ENCODE measurements at regions not wholly inside any gene's neighbourhood (a gene's known extent, or its start where the extent isn't known, plus 50 kb on each side); places are given as distances from the start of the nearest gene placed in this dataset.
"Not testable (repeated sequence)": the region's sequence is repeated elsewhere in the genome, so short reads cannot be mapped to it uniquely, and the experiment has no call there.

GRCh38 chr4:128688846-128689437, 120.6 kb upstream of the JADE1 start:
- DNase-seq, result no peak

DNA sequence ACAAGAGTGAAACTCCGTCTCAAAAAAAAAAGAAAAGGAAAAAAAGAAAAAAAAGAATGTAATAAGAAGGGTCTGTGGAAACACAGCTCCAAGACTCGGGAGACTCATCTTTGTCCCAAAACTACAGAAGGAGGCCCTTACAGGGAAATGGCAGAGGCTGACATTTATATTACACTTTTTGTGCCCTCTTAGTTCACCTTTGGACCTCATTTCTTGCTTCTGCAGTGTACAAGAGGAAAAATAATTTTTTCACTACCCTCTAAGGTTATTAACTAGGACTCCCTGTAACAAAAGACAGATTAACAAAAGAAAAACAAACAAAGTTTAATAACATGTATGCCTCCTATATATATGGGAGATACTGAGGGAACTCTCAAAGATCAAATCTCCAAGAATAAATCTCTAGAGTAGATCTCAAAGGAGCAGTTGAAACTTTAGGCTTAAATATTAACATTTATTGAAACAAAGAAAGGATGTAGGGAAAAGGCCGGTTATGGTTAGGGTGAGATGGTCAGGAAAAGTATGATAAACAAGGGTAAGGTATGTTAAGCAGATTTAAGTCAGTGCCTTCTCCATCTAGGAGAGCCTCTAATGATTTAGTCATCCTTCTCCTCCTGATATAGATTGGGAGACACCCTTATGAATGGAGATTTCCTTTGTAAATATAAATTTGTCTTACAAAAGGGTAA, 121.3 kb upstream of the JADE1 start:
- DNase-seq, result no peak

GRCh38 chr4:128686810-128687209, 122.7 kb upstream of the JADE1 start:
- DNase-seq, result no peak

DNA sequence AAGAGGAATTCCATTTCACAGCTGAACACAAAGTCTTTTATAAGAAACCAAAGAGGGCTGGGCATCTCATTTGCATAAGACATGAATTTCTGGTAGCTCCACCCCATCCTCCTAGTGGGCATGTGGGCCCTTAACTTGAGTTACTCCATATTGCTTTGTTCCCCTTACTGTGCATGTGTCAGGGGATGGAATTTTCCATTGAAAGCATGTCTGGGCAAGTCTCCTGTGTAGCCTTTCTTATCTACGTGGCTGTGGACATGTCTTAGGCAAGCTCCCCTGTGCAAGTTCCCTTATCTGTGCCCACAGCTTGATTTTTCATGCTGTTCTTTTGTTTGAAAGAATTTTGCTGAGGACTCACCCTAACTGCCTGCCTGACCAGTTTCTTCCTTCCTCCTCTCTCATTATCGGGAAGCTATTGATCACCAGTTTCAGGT, 123.5 kb upstream of the JADE1 start:
- DNase-seq, result no peak

- no peak for DNase-seq
These were observed 125.5 kb upstream of the JADE1 start for GRCh38 chr4:128684016-128684415.

GRCh38 chr4:128682942-128683666, 126.4 kb upstream of the JADE1 start:
- no peak for DNase-seq

GRCh38 chr4:128676095-128676494, 133.4 kb upstream of the JADE1 start:
- DNase-seq, result no peak

DNA sequence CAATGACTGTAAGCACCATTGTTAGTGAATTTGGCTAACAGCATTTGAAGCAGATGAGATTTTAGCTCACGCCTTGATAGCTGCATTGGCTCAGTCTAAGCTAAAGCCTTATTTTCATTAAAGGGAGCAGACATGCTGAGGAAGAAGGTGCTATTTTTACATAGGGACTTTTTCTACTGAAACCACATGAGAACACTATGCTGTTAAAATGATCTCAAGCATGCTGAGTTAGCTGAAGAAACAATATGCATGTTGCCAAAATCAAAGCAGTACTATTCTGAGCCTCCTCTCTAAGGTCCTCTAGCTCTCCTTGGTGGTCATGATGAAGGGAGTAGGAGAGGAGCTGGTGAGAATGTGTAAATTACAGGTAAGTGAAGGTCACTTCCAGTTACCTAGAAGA, 134.4 kb upstream of the JADE1 start:
- no peak for DNase-seq

DNA sequence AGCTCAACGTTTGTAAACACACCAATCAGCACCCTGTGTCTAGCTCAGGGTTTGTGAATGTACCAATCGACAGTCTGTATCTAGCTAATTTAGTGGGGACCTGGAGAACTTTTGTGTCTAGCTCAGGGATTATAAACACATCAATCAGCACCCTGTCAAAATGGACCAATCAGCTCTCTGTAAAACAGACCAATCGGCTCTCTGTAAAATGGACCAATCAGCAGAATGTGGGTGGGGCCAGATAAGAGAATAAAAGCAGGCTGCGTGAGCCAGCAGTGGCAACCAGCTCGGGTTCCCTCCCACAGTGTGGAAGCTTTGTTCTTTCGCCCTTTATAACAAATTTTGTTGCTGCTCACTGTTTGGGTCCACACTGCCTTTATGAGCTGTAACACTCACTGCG, 136.3 kb upstream of the JADE1 start:
- DNase-seq, result not testable (repeated sequence)

DNA sequence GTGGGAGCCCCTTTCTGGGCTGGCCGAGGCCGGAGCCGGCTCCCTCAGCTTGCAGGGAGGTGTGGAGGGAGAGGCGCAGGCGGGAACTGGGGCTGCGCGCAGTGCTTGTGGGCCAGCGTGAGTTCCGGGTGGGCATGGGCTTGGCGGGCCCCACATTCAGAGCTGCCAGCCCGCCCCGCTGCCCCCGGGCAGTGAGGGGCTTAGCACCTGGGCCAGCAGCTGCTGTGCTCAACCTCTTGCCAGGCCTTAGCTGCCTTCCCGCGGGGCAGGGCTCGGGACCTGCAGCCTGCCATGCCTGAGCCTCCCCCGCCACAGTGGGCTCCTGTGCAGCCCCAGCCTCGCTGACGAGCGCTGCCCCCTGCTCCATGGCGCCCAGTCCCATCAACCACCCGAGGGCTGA, 136.9 kb upstream of the JADE1 start:
- DNase-seq, result not testable (repeated sequence)

GRCh38 chr4:128670513-128670912, 139.0 kb upstream of the JADE1 start:
- DNase-seq, result no peak

- DNase-seq, result no peak
These were observed 140.9 kb upstream of the JADE1 start for GRCh38 chr4:128668566-128668965.

GRCh38 chr4:128665514-128665913, 144.0 kb upstream of the JADE1 start:
- no peak for DNase-seq

DNA sequence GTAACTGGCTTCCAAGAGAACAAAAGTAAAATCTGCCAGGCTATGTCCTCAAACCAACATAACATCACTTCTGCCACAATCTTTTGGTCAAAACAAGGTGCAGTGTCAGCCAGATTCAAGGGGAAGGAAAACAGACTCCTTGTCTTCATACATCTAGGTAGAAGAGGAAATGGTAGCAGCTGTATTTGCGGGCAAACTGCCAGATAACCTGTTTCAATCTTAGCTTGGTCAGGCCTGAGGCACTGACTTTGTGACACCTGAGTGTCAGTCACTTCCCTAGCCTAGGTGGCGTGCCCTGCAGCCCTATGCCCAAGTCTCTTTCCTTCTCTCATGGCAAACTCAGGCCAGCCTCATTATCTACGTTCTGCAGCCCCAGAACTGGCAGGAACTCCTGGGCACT, 146.2 kb upstream of the JADE1 start:
- DNase-seq, result no peak

- no peak for DNase-seq
These were observed 148.0 kb upstream of the JADE1 start for GRCh38 chr4:128661479-128661878.

GRCh38 chr4:128660361-128661215, 148.9 kb upstream of the JADE1 start:
- DNase-seq, result peak in 1 of 56 donors; percentile 22

GRCh38 chr4:128658214-128658631, 151.3 kb upstream of the JADE1 start:
- DNase-seq, result no peak

DNA sequence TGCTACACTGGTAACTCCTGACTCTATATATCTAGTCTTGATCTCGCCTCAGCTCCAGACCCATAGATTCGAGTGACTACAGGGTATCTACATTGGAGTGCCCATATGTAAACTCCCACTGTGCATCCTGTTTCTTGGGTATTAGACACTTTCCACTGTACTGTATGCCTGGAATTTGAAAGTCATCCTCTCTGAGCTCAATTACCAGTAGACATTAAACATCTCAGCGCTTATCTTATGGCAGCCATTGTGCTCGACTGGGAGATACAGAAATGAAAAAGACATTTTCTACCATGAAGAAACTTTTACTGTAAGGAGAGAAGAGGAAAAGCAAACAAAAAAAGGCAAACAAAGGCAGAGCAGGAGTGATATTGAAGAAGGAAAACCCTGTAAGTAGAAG, 151.9 kb upstream of the JADE1 start:
- no peak for DNase-seq

DNA sequence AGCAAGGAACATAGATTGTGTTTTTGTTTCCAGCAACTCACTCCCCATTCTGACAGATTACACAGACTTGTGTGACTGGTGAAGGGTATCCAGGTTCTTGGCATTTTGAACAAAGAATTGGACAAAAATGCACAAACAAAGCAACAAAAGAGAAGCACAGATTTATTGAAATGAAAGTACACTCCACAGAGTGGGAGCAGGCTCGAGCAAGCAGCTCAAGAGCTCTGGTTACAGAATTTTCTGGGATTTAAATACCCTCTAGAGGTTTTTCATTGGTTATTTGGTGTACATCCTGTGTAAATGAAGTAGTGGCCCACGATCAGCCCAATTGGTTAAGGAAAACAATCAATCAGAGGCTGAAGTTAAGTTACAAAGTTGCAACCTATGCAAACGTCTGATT, 155.0 kb upstream of the JADE1 start:
- no peak for DNase-seq

- peak in 32 of 56 donors; percentile 1 to 69 (median 20) for DNase-seq
These were observed 155.7 kb upstream of the JADE1 start for GRCh38 chr4:128653527-128654444.

Data from amygdala (tissue), 56 donors.